Activated CD4-positive, alpha-beta T cell treated with anti-CD3 and anti-CD28 coated beads, Interleukin-2, amount 50 U/mL, for 24 hours (primary cell): ENCODE measurements at regions not wholly inside any gene's neighbourhood (a gene's known extent, or its start where the extent isn't known, plus 50 kb on each side); places are given as distances from the start of the nearest gene placed in this dataset.
"Not testable (repeated sequence)": the region's sequence is repeated elsewhere in the genome, so short reads cannot be mapped to it uniquely, and the experiment has no call there.

ENCODE experiments used
- DNase-seq, 2 donors: peaks; one replicate each; pipeline ENCODE4 v3.0.0-alpha.2; 2020; ENCODE audit warnings: low read depth in 1 of 2, low spot score in 1 of 2

DNA sequence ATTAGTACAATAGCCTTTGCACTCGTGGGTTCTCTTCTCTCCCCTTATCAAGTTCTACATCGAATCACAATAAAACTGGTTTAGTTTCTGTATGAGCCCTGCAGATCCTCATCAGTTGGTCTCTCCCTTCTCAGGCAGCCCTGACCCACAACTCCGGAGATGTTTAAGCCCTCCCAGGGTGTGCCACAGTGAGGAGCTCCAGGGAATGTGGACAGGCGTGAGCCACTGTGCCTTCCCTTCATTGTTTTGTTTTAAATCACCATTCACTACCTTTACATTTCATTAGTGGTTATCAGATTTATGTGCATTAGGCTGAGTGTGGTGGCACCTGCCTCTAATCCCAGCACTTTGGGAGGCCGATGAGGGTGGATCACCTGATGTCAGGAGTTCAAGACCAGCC, 133.2 kb downstream of the LARP7 start:
- DNase-seq: no peak

- no peak for DNase-seq
Measured at GRCh38 chr4:112775801-112776200, 138.9 kb downstream of the LARP7 start.

DNA sequence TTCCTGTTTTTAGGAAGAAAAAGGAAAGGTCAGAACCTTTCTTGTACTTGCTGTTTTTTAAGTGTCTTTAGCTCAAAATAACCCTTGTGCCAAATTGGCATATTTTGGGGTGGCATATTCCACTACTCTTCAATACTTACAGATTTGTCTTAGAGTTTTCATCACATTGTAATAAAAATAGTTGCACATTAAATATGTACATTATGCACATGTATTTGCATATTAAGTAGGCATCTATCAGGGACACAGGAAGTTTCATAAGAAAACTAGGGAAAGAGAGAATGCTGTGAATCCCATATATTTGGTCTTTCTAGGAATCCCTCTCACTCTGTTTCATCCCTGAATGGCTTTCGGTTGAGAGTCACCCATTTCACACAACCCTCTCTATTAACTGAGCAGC, 139.6 kb downstream of the LARP7 start:
- DNase-seq: no peak

GRCh38 chr4:112778520-112778919, 141.6 kb downstream of the LARP7 start:
- no peak for DNase-seq

- DNase-seq: no peak
Measured at GRCh38 chr4:112793033-112793432, 156.1 kb downstream of the LARP7 start.

- no peak for DNase-seq
Measured at GRCh38 chr4:112800001-112800400, 163.1 kb downstream of the LARP7 start.

GRCh38 chr4:112801341-112801740, 164.4 kb downstream of the LARP7 start:
- DNase-seq: no peak

DNA sequence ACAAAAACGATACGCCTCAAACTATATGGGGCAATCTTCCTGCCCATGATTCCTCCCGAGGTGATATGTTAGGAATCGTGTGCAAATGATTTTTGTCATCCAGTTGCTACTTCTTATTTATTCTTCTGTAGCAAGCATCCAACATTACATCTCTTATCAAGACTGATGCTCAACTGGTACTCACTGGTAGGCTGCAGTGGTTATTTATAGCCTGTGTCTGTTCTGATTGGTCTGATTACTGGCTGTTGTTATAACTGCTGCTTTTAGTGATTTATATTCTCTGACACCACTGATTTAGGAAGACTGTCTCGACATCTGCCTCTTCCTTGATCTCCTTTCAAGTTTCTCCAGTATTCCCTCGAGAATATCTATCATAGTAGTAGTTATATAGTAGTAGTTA, 165.8 kb downstream of the LARP7 start:
- DNase-seq: no peak

GRCh38 chr4:112807083-112807482, 170.1 kb downstream of the LARP7 start:
- DNase-seq: no peak

DNA sequence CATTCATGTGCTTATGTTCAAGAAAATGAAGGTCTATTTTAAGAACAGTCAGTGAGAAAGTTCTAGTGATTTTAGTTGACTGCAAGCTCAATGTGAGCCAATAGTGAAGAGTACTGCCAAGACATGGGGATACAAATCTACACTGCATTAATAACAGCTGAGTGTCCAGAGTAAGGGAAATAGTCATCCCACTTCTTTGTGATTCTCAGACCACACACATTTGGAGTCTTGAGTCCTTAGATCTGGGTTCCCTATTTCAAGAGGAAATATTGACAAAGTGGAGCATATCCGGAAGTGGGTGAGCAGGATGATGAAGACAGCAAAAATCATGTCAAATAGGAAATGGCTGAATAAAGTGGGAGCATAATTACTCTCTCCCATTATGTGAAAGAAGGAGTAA, 171.1 kb downstream of the LARP7 start:
- no peak for DNase-seq

DNA sequence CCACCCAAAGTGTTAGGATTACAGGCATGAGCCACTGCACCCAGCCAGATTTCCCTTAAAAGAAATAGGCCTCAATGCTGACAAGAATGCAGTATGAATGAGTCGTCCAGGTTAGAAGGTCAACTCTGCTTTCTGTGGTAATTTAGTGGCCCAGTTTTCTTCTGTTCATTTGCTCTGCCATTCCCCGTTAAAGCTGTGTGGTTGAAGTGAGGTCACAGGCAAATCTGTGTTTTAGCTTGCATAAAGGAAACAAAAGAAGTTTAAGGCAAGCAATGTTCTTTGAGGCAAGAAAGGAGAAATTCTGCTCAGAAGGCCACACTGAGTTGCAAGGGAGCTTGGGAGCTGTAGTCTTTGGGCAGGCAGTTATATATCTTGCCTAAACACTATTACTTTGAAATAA, 176.8 kb downstream of the LARP7 start:
- DNase-seq: no peak

- DNase-seq: peak in 1 of 2 donors; percentile 2
Measured at GRCh38 chr4:112817933-112818593, 181.1 kb downstream of the LARP7 start.

DNA sequence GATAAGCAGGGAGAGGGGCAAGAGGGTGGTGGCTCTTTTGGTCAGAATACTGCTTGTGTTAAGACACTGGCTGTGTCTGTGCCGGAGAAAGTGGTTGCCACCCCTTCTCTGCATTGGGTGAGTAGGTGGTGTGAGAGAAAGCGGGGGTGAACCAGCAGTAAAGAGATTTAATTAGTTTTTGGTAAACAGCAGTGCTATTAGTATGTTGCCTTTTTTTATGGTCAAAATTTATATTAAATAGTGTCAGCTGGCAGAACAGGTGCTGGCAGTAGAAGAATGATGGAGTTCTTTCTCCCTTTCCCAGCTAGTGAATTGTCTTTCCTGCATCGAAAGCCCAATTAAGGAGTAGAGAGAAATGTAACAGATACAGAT, 181.6 kb downstream of the LARP7 start:
- no peak for DNase-seq

DNA sequence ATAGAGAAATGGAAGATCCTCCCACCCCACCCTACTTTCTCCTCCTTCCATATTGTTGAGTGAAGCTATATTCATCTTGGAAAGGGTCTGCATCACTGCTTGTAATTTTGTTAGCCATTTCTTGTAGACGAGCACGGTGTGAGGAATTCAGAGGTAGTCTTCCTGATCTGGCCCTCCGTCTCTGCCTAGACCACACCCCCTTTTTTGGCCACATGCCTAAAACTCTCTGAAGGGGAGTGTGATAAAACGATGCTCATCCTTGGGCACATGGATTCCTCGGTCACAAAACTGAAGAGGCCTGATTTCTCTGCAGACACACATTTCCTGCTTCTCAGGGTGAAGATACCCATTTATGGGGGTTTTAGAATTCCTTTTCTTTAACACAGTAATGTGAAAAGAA, 182.8 kb downstream of the LARP7 start:
- no peak for DNase-seq

GRCh38 chr4:112823156-112823555, 186.2 kb downstream of the LARP7 start:
- no peak for DNase-seq

- no peak for DNase-seq
Measured at GRCh38 chr4:112823606-112824005, 186.7 kb downstream of the LARP7 start.

DNA sequence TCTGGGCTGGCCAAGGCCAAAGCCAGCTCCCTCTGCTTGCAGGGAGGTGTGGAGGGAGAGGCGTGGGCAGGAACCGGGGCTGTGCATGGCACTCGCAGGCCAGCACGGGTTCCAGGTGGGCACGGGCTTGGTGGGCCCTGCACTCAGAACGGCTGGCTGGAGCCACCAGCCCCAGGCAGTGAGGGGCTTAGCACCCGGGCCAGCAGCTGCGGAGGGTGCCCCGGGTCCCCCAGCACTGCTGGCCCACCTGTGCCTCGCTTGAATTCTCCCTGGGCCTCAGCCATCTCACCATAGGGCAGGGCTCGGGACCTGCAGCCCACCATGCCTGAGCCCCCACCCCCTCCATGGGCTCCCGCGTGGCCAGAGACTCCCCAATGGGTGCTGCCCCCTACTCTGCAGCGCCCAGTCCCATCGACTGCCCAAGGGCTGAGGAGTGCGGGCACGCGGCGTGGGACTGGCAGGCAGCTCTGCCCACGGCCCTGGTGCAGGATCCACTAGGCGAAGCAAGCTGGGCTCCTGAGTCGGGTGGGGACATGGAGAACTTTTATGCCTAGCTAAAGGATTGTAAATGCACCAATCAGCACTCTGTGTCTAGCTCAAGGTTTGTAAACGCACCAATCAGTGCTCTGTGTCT, 193.9 kb downstream of the LARP7 start:
- no peak for DNase-seq

- DNase-seq: no peak
Measured at GRCh38 chr4:112832493-112832892, 195.6 kb downstream of the LARP7 start.

- no peak for DNase-seq
Measured at GRCh38 chr4:112836895-112837294, 200.0 kb downstream of the LARP7 start.

GRCh38 chr4:112838015-112838414, 201.1 kb downstream of the LARP7 start:
- DNase-seq: not testable (repeated sequence)

GRCh38 chr4:112840061-112840460, 203.1 kb downstream of the LARP7 start:
- no peak for DNase-seq

DNA sequence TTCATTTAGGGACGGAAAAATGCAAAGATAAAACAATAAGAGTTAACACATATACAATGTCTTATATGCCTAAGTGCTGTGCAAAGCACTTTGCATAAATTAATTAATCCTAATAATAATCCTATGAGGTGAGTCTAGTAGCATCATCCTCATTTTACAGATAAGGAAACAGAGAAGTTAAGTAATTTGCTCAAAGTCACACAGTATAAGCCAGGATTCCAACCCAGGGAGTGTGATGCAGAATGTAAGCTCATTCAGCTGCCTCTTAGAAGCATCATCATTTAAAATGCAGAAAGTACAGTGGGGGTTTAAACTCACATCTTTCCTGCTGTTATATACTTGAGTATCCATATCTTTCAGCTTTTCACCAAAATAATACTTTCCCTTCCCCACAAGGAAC, 203.7 kb downstream of the LARP7 start:
- DNase-seq: no peak

DNA sequence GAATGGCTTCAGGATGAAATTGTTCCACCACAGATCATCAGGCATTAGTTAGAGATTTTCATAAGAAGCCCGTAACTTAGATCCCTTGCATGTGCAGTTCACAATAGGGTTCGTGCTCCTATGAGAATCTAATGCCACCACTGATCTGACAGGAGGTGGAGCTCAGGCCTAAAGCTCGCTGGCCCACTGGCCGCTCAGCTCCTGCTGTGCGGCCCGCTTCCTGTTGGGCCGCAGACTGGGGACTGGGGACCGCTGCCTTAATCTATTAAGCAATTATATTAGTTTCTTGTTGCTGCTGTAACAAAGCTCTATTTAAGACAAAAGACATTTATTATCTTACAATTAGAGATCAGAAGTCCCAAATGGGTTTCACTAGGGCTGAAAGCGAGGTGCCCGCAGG, 205.6 kb downstream of the LARP7 start:
- DNase-seq: no peak
